ENCODE measurements at regions not wholly inside any gene's neighbourhood (a gene's known extent, or its start where the extent isn't known, plus 50 kb on each side); places are given as distances from the start of the nearest gene placed in this dataset.

GRCh38 chr2:172231508-172231907, 128.8 kb upstream of the DLX2 start:
- no peak for TF ChIP-seq EZH2 (IDR thresholded peaks at IDR 0.05; ENCODE audit: insufficient read depth, poor library complexity, severe bottlenecking)
- TF ChIP-seq EZH2phosphoT487 (IDR thresholded peaks at IDR 0.05; ENCODE audit: insufficient read depth, low read depth) = no peak

All from GM23248 (cell line).